Heart right ventricle (tissue), 16 donors: ENCODE measurements at regions not wholly inside any gene's neighbourhood (a gene's known extent, or its start where the extent isn't known, plus 50 kb on each side); places are given as distances from the start of the nearest gene placed in this dataset.
A peak's percentile ranks its signal among the peaks of the same experiment; 100 is the strongest.

ENCODE experiments used
- ATAC-seq, 8 donors: fragments of 200-7000 bp; cut with Tn5 transposase; one replicate each; pipeline ENCODE4 v1.9.1; 2020; ENCODE audit warnings: mild to moderate bottlenecking in 8 of 8, moderate library complexity in 8 of 8, moderate number of reproducible peaks in 1 of 8
- DNase-seq, 2 donors: peaks; one replicate each; pipeline ENCODE4 v3.0.0-alpha.2; 2020
- H3K27ac ChIP-seq, 10 donors: fragments of 200-600 bp; sonication (generic) in 2 of 10; one replicate each; pipeline versions ENCODE4 v1.5.0 to v1.8.0; 2020 to 2022; ENCODE audit warnings: mild to moderate bottlenecking in 3 of 10
- H3K27me3 ChIP-seq, 7 donors: fragments of 200-600 bp; one replicate each; pipeline ENCODE4 v1.8.0; 2021 to 2022; ENCODE audit warnings: mild to moderate bottlenecking in 2 of 7
- H3K36me3 ChIP-seq, 9 donors: fragments of 200-600 bp; sonication (generic) in 1 of 9; one replicate each; pipeline versions ENCODE4 v1.5.0 to v1.8.0; 2020 to 2022; ENCODE audit warnings: mild to moderate bottlenecking in 2 of 9
- H3K4me1 ChIP-seq, 9 donors: fragments of 200-600 bp; sonication (generic) in 1 of 9; one replicate each; pipeline versions ENCODE4 v1.5.0 to v1.8.0; 2020 to 2022; ENCODE audit warnings: mild to moderate bottlenecking in 4 of 9
- H3K4me3 ChIP-seq, 10 donors: fragments of 200-600 bp; sonication (generic) in 2 of 10; one replicate each; pipeline versions ENCODE4 v1.5.0 to v1.8.0; 2020 to 2022; ENCODE audit warnings: mild to moderate bottlenecking in 7 of 10, moderate library complexity in 2 of 10
- H3K9me3 ChIP-seq, 11 donors: fragments of 200-600 bp in 10 of 11; sonication (generic) in 2 of 11; one replicate each; pipeline versions ENCODE4 v1.5.0 to v1.8.0; 2013 to 2022; ENCODE audit warnings: mild to moderate bottlenecking in 2 of 11, control low read depth in 1 of 11, moderate library complexity in 1 of 11
- CTCF ChIP-seq, 9 donors: fragments of 200-600 bp; sonication (generic) in 2 of 9; IDR thresholded peaks; one replicate each; pipeline versions ENCODE4 v1.5.0 to v1.8.0; 2021 to 2022; ENCODE audit warnings: antibody characterized with exemption in 9 of 9, mild to moderate bottlenecking in 5 of 9, moderate library complexity in 1 of 9
- WGBS, 2 donors: extraction: QIAGEN DNeasy Blood & Tissue Kit; methylation state at CpG; one replicate each; pipeline ENCODE4 v1.1.7; 2013; ENCODE audit warnings: inconsistent platforms in 1 of 2; 5-methylcytosine and 5-hydroxymethylcytosine counted together
- intact Hi-C, 10 donors: fragments of 100-400 bp; cut with DNase I; formaldehyde crosslinking; loops; one replicate each; pipeline versions ENCODE4 v1.11.1 to v1.14.2; 2022
- donor health status: Arrhythmogenic right ventricular cardiomyopathy.
- donor health status: ischemic (EF 13 %, LVEDD 7.1; RV severe dilation, severe dysfunction).
- donor health status: healthy with polysubstance abuse.
- donor health status: DM: no; HTN: yes; CAD: no.
- donor health status: DM: no; HTN: no; CAD: no.
- donor health status: ischemic (EF 25% LVEDD 6.9; RV normal size, moderate dysfunction).
- donor health status: ischemic (EF 25% LVEDD 5.7; RV mildly dilated, moderate dysfunction).
- donor health status: healthy.
- donor health status: DM: yes; HTN: yes; CAD: no.
- donor health status: Ischemic cardiomyopathy.
- donor health status: ischemic (EF 35%, LVEDD 5.7; RV mildly dilated, moderate dysfunction).
- donor health status: nonischemic (EF 11% LVEDD 7.7; RV severe dilation, severe dysfunction).
- donor health status: DM: yes; HTN: yes; CAD: no.
- donor health status: PGD.
- donor health status: ischemic (EF 29% LVEDD 5.4; RV normal size, mild dysfunction).
- donor health status: nonischemic (EF 23%, LVEDD 6.1; RV moderate dilation, normal function).

- intact Hi-C loops, result loop anchor here in 2 of 10 donors (10.0 kb wide), 1 partner anchor 337 kb away; no protein-coding TSS in a partner anchor
- Histone ChIP-seq H3K36me3 (peaks cover 0 to 42% (median 0%) of the 10 kb centered on the region in 9 donors), H3K4me3 (no peak overlapping the region), H3K27me3 (no peaks in the 10 kb centered on the region), H3K9me3 (no peaks in the 10 kb centered on the region), H3K4me1 (peaks cover 4 to 48% (median 39%) of the 10 kb centered on the region in 9 donors), H3K27ac (no peak overlapping the region)
- DNase-seq (no peak), ATAC-seq (peak in 4 of 8 donors; percentile 45 to 75 (median 53))
- no peak for TF ChIP-seq CTCF (IDR thresholded peaks at IDR 0.05)
Observed at GRCh38 chr7:112891698-112892097, 101.5 kb upstream of the TMEM168 start.

DNA sequence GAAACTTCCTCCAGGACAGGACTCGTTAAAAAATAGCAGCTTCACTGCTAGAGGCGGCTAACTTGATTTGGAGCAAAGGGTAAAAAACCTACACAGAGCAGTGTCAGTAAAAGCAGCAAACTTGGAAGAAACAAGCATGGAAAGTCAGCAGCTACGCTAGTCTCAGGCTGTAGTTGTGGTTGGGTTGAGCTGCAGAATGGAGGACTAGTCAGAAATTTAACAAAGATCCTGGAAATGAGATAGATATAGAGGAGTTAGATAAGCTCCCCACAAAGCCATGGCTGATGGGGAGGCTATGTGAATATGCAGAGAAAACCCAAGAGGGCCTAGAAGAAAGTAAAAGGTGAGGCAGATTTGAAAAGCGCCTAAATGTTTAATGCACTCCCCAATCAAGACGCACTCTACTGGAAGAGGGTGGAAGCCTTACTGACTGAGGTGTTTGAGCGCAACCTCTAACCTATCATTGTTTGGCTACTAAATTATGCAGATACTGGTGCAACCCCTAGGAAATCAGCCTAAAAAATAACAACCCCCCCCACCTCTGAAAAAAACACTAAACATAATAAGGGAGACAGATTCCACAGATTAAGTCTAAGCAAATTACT, 99.7 kb upstream of the TMEM168 start:
- WGBS, 2 donors, result 80 to 81% methylated on average over 6 of the region's 6 CpGs

GRCh38 chr7:112889268-112889667, 99.1 kb upstream of the TMEM168 start:
- 58 to 71% methylated on average over 2 of the region's 2 CpGs for WGBS, 2 donors
- Histone ChIP-seq H3K9me3 (no peaks in the 10 kb centered on the region), H3K4me3 (no peak overlapping the region), H3K4me1 (peaks cover 0 to 39% (median 23%) of the 10 kb centered on the region in 9 donors), H3K27me3 (no peaks in the 10 kb centered on the region), H3K27ac (no peak overlapping the region), H3K36me3 (peaks cover 0 to 30% (median 0%) of the 10 kb centered on the region in 9 donors)
- ATAC-seq, result peak in 3 of 8 donors; percentile 35 to 66 (median 62)
- intact Hi-C loops, result no loop called here
- no peak for TF ChIP-seq CTCF (IDR thresholded peaks at IDR 0.05)
- no peak for DNase-seq

More for the DNA sequence above, 99.7 kb upstream of the TMEM168 start:
- DNase-seq, result no peak
- intact Hi-C loops, result loop anchor here in 2 of 10 donors (10.0 kb wide), 1 partner anchor 335 kb away; no protein-coding TSS in a partner anchor
- no peak for ATAC-seq
- Histone ChIP-seq H3K4me1 (peaks cover 0 to 39% (median 23%) of the 10 kb centered on the region in 9 donors), H3K27ac (peak overlapping the region in 1 of 10 donors; percentile 8), H3K9me3 (no peaks in the 10 kb centered on the region), H3K27me3 (no peaks in the 10 kb centered on the region), H3K4me3 (no peak overlapping the region), H3K36me3 (peaks cover 0 to 36% (median 0%) of the 10 kb centered on the region in 9 donors)
- TF ChIP-seq CTCF (IDR thresholded peaks at IDR 0.05), result no peak

DNA sequence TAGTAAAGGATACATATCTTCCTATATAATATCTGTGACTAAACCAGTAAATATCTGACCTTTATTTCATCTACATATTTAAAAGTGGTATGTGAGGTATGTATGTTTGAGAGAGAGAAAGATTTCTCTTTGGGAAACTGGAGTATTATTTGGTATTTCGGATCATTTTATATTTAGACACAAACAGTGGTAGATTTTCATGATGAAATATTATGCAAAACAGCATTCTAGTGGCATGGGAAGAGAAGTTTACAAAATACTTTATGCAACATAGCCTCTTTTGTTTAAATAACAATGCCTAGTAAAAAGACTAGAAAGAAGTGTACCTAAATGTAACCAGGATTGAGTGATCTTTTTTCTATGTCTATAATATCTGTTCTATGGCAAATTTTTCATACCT, 98.6 kb upstream of the TMEM168 start:
- no peaks in the 10 kb centered on the region for H3K27me3 ChIP-seq
- H3K36me3 ChIP-seq, result peaks cover 0 to 25% (median 0%) of the 10 kb centered on the region in 9 donors
- intact Hi-C loops, result no loop called here
- WGBS, 2 donors, result 89 to 95% methylated on average over 1 of the region's 1 CpG
- no peak for TF ChIP-seq CTCF (IDR thresholded peaks at IDR 0.05)
- H3K4me1 ChIP-seq, result peaks cover under 1 to 43% (median 25%) of the 10 kb centered on the region in 9 donors
- H3K27ac ChIP-seq, result no peak overlapping the region
- no peak for ATAC-seq
- no peak overlapping the region for H3K4me3 ChIP-seq
- DNase-seq, result no peak
- no peaks in the 10 kb centered on the region for H3K9me3 ChIP-seq
